H9 (cell line): ENCODE measurements at regions not wholly inside any gene's neighbourhood (a gene's known extent, or its start where the extent isn't known, plus 50 kb on each side); places are given as distances from the start of the nearest gene placed in this dataset.

ENCODE experiments used
- DNase-seq: peaks from one replicate; pipeline ENCODE4 v3.0.0-alpha.2; 2017
- H2AFZ ChIP-seq: one replicate; pipeline ENCODE4 v1.6.1; 2013; ENCODE audit warnings: mild to moderate bottlenecking, low read length, control low read depth, moderate library complexity
- H2AK5ac ChIP-seq: 2 replicates; pipeline ENCODE4 v1.6.1; 2013; ENCODE audit warnings: low read length, control low read depth, mixed read lengths; ENCODE audit not compliant: insufficient read length
- H2BK120ac ChIP-seq: one replicate; pipeline ENCODE4 v1.6.1; 2013; ENCODE audit warnings: low read depth, mild to moderate bottlenecking, low read length, control low read depth, inconsistent platforms; ENCODE audit not compliant: poor library complexity, severe bottlenecking
- H2BK12ac ChIP-seq: 2 replicates; pipeline ENCODE4 v1.6.1; 2013; ENCODE audit warnings: low read length, control low read depth, mixed read lengths, low read depth; ENCODE audit not compliant: insufficient read length
- H2BK15ac ChIP-seq: 2 replicates; pipeline ENCODE4 v1.6.1; 2013; ENCODE audit warnings: low read depth, low read length, control low read depth
- H2BK20ac ChIP-seq: one replicate; pipeline ENCODE4 v1.6.1; 2013; ENCODE audit warnings: low read depth, mild to moderate bottlenecking, low read length, control low read depth, inconsistent platforms; ENCODE audit not compliant: poor library complexity, severe bottlenecking
- H2BK5ac ChIP-seq: 2 replicates; pipeline ENCODE4 v1.6.1; 2013; ENCODE audit warnings: low read length, control low read depth, mixed read lengths; ENCODE audit not compliant: insufficient read length
- H3K14ac ChIP-seq: 2 replicates; pipeline ENCODE4 v1.6.1; 2013; ENCODE audit warnings: low read length, control low read depth; ENCODE audit not compliant: insufficient read depth
- H3K18ac ChIP-seq: 2 replicates; pipeline ENCODE4 v1.6.1; 2013; ENCODE audit warnings: low read depth, mild to moderate bottlenecking, mixed read lengths, low read length, control low read depth; ENCODE audit not compliant: insufficient read length
- H3K23ac ChIP-seq: 2 replicates; pipeline ENCODE4 v1.6.1; 2013; ENCODE audit warnings: low read length, control low read depth, mixed read lengths, low read depth; ENCODE audit not compliant: insufficient read length
- H3K23me2 ChIP-seq: 2 replicates; pipeline ENCODE4 v1.6.1; 2013; ENCODE audit warnings: low read depth, mild to moderate bottlenecking, mixed read lengths, low read length, control low read depth; ENCODE audit not compliant: insufficient read length, poor library complexity, severe bottlenecking
- H3K27ac ChIP-seq: 2 replicates; pipeline ENCODE4 v1.5.1; 2013; ENCODE audit warnings: low read length, control low read depth, mixed read lengths, low read depth; ENCODE audit not compliant: insufficient read length
- H3K27me3 ChIP-seq: 2 replicates; pipeline ENCODE4 v1.6.1; 2013; ENCODE audit warnings: low read length, control low read depth, inconsistent platforms; ENCODE audit not compliant: insufficient read depth
- H3K4ac ChIP-seq: 2 replicates; pipeline ENCODE4 v1.6.1; 2013; ENCODE audit warnings: low read depth, mild to moderate bottlenecking, control low read depth, inconsistent platforms, low read length, moderate library complexity
- H3K4me1 ChIP-seq: 2 replicates; pipeline ENCODE4 v1.6.1; 2013; ENCODE audit warnings: low read length, control low read depth, inconsistent platforms; ENCODE audit not compliant: insufficient read depth
- H3K4me2 ChIP-seq: 2 replicates; pipeline ENCODE4 v1.6.1; 2013; ENCODE audit warnings: low read length, control low read depth, mixed read lengths; ENCODE audit not compliant: insufficient read length, insufficient read depth
- H3K56ac ChIP-seq: 2 replicates; pipeline ENCODE4 v1.6.1; 2013; ENCODE audit warnings: low read depth, mild to moderate bottlenecking, mixed read lengths, low read length, control low read depth; ENCODE audit not compliant: insufficient read length
- H3K79me1 ChIP-seq: 2 replicates; pipeline ENCODE4 v1.6.1; 2013; ENCODE audit warnings: low read depth, mild to moderate bottlenecking, moderate library complexity, low read length, control low read depth, inconsistent platforms; ENCODE audit not compliant: insufficient read depth, poor library complexity, severe bottlenecking
- H3K79me2 ChIP-seq: 2 replicates; pipeline ENCODE4 v1.6.1; 2013; ENCODE audit warnings: low read length, control low read depth, inconsistent platforms; ENCODE audit not compliant: insufficient read depth
- H3K9ac ChIP-seq: 2 replicates; pipeline ENCODE4 v1.6.1; 2013; ENCODE audit warnings: low read length, control low read depth, mixed read lengths; ENCODE audit not compliant: insufficient read length; ENCODE audit errors: extremely low read depth
- H3K9me3 ChIP-seq: one replicate; pipeline ENCODE4 v1.6.1; 2013; ENCODE audit warnings: low read depth, low read length, inconsistent platforms; ENCODE audit not compliant: control insufficient read depth
- H3T11ph ChIP-seq: one replicate; pipeline ENCODE4 v1.6.1; 2013; ENCODE audit warnings: mild to moderate bottlenecking, low read length, control low read depth, inconsistent platforms
- H4K20me1 ChIP-seq: one replicate; pipeline ENCODE4 v1.6.1; 2013; ENCODE audit not compliant: control insufficient read depth, insufficient read length, insufficient read depth
- H4K5ac ChIP-seq: 2 replicates; pipeline ENCODE4 v1.6.1; 2013; ENCODE audit warnings: low read depth, mild to moderate bottlenecking, mixed read lengths, low read length, control low read depth; ENCODE audit not compliant: insufficient read length
- H4K8ac ChIP-seq: replicated peaks from 2 replicates; pipeline ENCODE4 v1.6.1; 2013; ENCODE audit warnings: low read length, control low read depth, mixed read lengths, low read depth; ENCODE audit not compliant: insufficient read length
- H4K91ac ChIP-seq: 2 replicates; pipeline ENCODE4 v1.6.1; 2013; ENCODE audit warnings: low read depth, mild to moderate bottlenecking, moderate library complexity, mixed read lengths, low read length, control low read depth; ENCODE audit not compliant: insufficient read length
- H3K27ac Mint-ChIP-seq, 3 experiments: 2 replicates in 2 of 3; 3 replicates in 1 of 3; pipeline ENCODE4 v1.8.0; 2020 to 2021; ENCODE audit warnings: mixed read lengths in 3 of 3, mild to moderate bottlenecking in 1 of 3, moderate library complexity in 1 of 3
- H3K27me3 Mint-ChIP-seq: 2 replicates; pipeline ENCODE4 v1.8.0; 2021; ENCODE audit warnings: low read depth, mild to moderate bottlenecking, moderate library complexity, mixed read lengths
- H3K36me3 Mint-ChIP-seq, 3 experiments: 2 replicates in 2 of 3; 3 replicates in 1 of 3; pipeline ENCODE4 v1.8.0; 2020 to 2021; ENCODE audit warnings: low read depth in 3 of 3, mixed read lengths in 3 of 3; ENCODE audit not compliant: insufficient read depth in 1 of 3
- H3K4me1 Mint-ChIP-seq, 2 experiments: 2 replicates each; pipeline ENCODE4 v1.8.0; 2020; ENCODE audit warnings: mixed read lengths in 2 of 2
- H3K4me3 Mint-ChIP-seq, 2 experiments: 2 replicates in 1 of 2; 3 replicates in 1 of 2; pipeline ENCODE4 v1.8.0; 2020 to 2021; ENCODE audit warnings: mild to moderate bottlenecking in 2 of 2, mixed read lengths in 2 of 2, moderate library complexity in 1 of 2
- H3K9me3 Mint-ChIP-seq, 2 experiments: 2 replicates in 1 of 2; 3 replicates in 1 of 2; pipeline ENCODE4 v1.8.0; 2020; ENCODE audit warnings: mild to moderate bottlenecking in 2 of 2, mixed read lengths in 2 of 2, moderate library complexity in 1 of 2
- TF ChIP-seq, protein P1 (sequence below): fragments of 200-600 bp; sonication (generic); conservative IDR thresholded peaks from 3 replicates; pipeline ENCODE4 v1.8.0; 2021; ENCODE audit warnings: antibody characterized with exemption, mild to moderate bottlenecking

DNA sequence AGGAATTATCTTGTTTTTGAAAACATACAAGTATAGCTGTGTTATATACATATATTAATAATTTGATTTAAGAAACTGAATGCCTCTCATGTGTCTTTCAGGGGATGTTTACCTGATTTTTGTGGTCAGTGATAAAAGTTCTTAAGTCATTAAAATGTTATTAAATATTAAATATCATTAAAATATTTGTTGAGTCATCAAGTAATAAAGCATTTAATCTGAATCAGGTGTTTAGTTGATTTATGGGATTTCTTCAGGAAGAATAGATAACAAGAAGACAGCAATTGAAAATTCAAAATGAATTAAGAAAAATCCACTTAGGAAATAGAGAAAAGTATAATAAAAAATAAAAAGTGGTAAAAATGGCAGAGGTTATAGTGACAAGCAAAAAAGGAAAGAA is 361.9 kb upstream of the EYS start:
- H3K23me2 ChIP-seq, result no peaks in the 10 kb centered on the region
- H3K79me1 ChIP-seq, result no peaks in the 10 kb centered on the region
- H4K20me1 ChIP-seq, result no peaks in the 10 kb centered on the region
- H3K14ac ChIP-seq, result no peak overlapping the region
- no peak overlapping the region for H4K5ac ChIP-seq
- H3K56ac ChIP-seq, result no peak overlapping the region
- Mint-ChIP-seq H3K4me1 (no peaks in the 10 kb centered on the region), H3K27ac (no peak overlapping the region), H3K9me3 (peaks cover 11% of the 10 kb centered on the region in 2 experiments; a peak in 4 of 5 replicates), H3K27me3 (no peaks in the 10 kb centered on the region), H3K36me3 (peaks cover 0 to 9% (median 6%) of the 10 kb centered on the region in 3 experiments; a peak in 2 of 7 replicates), H3K4me3 (no peak overlapping the region)
- no peak overlapping the region for H3K4me2 ChIP-seq
- H2BK5ac ChIP-seq, result no peak overlapping the region
- no peak overlapping the region for H3K23ac ChIP-seq
- no peaks in the 10 kb centered on the region for H3K79me2 ChIP-seq
- no peak overlapping the region for H3K18ac ChIP-seq
- H3K9me3 ChIP-seq, result no peaks in the 10 kb centered on the region
- H3K27me3 ChIP-seq, result no peaks in the 10 kb centered on the region
- no peak overlapping the region for H4K8ac ChIP-seq
- no peak overlapping the region for H2AK5ac ChIP-seq
- no peak overlapping the region for H2AFZ ChIP-seq
- H4K91ac ChIP-seq, result no peak overlapping the region
- no peak overlapping the region for H2BK15ac ChIP-seq
- H2BK20ac ChIP-seq, result no peak overlapping the region
- no peak for DNase-seq
- TF ChIP-seq, protein P1, sequence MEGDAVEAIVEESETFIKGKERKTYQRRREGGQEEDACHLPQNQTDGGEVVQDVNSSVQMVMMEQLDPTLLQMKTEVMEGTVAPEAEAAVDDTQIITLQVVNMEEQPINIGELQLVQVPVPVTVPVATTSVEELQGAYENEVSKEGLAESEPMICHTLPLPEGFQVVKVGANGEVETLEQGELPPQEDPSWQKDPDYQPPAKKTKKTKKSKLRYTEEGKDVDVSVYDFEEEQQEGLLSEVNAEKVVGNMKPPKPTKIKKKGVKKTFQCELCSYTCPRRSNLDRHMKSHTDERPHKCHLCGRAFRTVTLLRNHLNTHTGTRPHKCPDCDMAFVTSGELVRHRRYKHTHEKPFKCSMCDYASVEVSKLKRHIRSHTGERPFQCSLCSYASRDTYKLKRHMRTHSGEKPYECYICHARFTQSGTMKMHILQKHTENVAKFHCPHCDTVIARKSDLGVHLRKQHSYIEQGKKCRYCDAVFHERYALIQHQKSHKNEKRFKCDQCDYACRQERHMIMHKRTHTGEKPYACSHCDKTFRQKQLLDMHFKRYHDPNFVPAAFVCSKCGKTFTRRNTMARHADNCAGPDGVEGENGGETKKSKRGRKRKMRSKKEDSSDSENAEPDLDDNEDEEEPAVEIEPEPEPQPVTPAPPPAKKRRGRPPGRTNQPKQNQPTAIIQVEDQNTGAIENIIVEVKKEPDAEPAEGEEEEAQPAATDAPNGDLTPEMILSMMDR, result no peak
- no peak overlapping the region for H2BK120ac ChIP-seq
- H2BK12ac ChIP-seq, result no peak overlapping the region
- no peaks in the 10 kb centered on the region for H3K4me1 ChIP-seq
- no peak overlapping the region for H3K9ac ChIP-seq
- H3K4ac ChIP-seq, result no peak overlapping the region
- no peak overlapping the region for H3K27ac ChIP-seq
- no peak overlapping the region for H3T11ph ChIP-seq
